H9 (cell line): ENCODE measurements at regions not wholly inside any gene's neighbourhood (a gene's known extent, or its start where the extent isn't known, plus 50 kb on each side); places are given as distances from the start of the nearest gene placed in this dataset.

Experiments
- DNase-seq: peaks from one replicate; pipeline ENCODE4 v3.0.0-alpha.2; 2017
- H2AFZ ChIP-seq: one replicate; pipeline ENCODE4 v1.6.1; 2013; ENCODE audit warnings: mild to moderate bottlenecking, low read length, control low read depth, moderate library complexity
- H2AK5ac ChIP-seq: 2 replicates; pipeline ENCODE4 v1.6.1; 2013; ENCODE audit warnings: low read length, control low read depth, mixed read lengths; ENCODE audit not compliant: insufficient read length
- H2BK120ac ChIP-seq: one replicate; pipeline ENCODE4 v1.6.1; 2013; ENCODE audit warnings: low read depth, mild to moderate bottlenecking, low read length, control low read depth, inconsistent platforms; ENCODE audit not compliant: poor library complexity, severe bottlenecking
- H2BK12ac ChIP-seq: 2 replicates; pipeline ENCODE4 v1.6.1; 2013; ENCODE audit warnings: low read length, control low read depth, mixed read lengths, low read depth; ENCODE audit not compliant: insufficient read length
- H2BK15ac ChIP-seq: 2 replicates; pipeline ENCODE4 v1.6.1; 2013; ENCODE audit warnings: low read depth, low read length, control low read depth
- H2BK20ac ChIP-seq: one replicate; pipeline ENCODE4 v1.6.1; 2013; ENCODE audit warnings: low read depth, mild to moderate bottlenecking, low read length, control low read depth, inconsistent platforms; ENCODE audit not compliant: poor library complexity, severe bottlenecking
- H2BK5ac ChIP-seq: 2 replicates; pipeline ENCODE4 v1.6.1; 2013; ENCODE audit warnings: low read length, control low read depth, mixed read lengths; ENCODE audit not compliant: insufficient read length
- H3K14ac ChIP-seq: 2 replicates; pipeline ENCODE4 v1.6.1; 2013; ENCODE audit warnings: low read length, control low read depth; ENCODE audit not compliant: insufficient read depth
- H3K18ac ChIP-seq: 2 replicates; pipeline ENCODE4 v1.6.1; 2013; ENCODE audit warnings: low read depth, mild to moderate bottlenecking, mixed read lengths, low read length, control low read depth; ENCODE audit not compliant: insufficient read length
- H3K23ac ChIP-seq: 2 replicates; pipeline ENCODE4 v1.6.1; 2013; ENCODE audit warnings: low read length, control low read depth, mixed read lengths, low read depth; ENCODE audit not compliant: insufficient read length
- H3K23me2 ChIP-seq: 2 replicates; pipeline ENCODE4 v1.6.1; 2013; ENCODE audit warnings: low read depth, mild to moderate bottlenecking, mixed read lengths, low read length, control low read depth; ENCODE audit not compliant: insufficient read length, poor library complexity, severe bottlenecking
- H3K27ac ChIP-seq: 2 replicates; pipeline ENCODE4 v1.5.1; 2013; ENCODE audit warnings: low read length, control low read depth, mixed read lengths, low read depth; ENCODE audit not compliant: insufficient read length
- H3K27me3 ChIP-seq: 2 replicates; pipeline ENCODE4 v1.6.1; 2013; ENCODE audit warnings: low read length, control low read depth, inconsistent platforms; ENCODE audit not compliant: insufficient read depth
- H3K4ac ChIP-seq: 2 replicates; pipeline ENCODE4 v1.6.1; 2013; ENCODE audit warnings: low read depth, mild to moderate bottlenecking, control low read depth, inconsistent platforms, low read length, moderate library complexity
- H3K4me1 ChIP-seq: 2 replicates; pipeline ENCODE4 v1.6.1; 2013; ENCODE audit warnings: low read length, control low read depth, inconsistent platforms; ENCODE audit not compliant: insufficient read depth
- H3K4me2 ChIP-seq: 2 replicates; pipeline ENCODE4 v1.6.1; 2013; ENCODE audit warnings: low read length, control low read depth, mixed read lengths; ENCODE audit not compliant: insufficient read length, insufficient read depth
- H3K56ac ChIP-seq: 2 replicates; pipeline ENCODE4 v1.6.1; 2013; ENCODE audit warnings: low read depth, mild to moderate bottlenecking, mixed read lengths, low read length, control low read depth; ENCODE audit not compliant: insufficient read length
- H3K79me1 ChIP-seq: 2 replicates; pipeline ENCODE4 v1.6.1; 2013; ENCODE audit warnings: low read depth, mild to moderate bottlenecking, moderate library complexity, low read length, control low read depth, inconsistent platforms; ENCODE audit not compliant: insufficient read depth, poor library complexity, severe bottlenecking
- H3K79me2 ChIP-seq: 2 replicates; pipeline ENCODE4 v1.6.1; 2013; ENCODE audit warnings: low read length, control low read depth, inconsistent platforms; ENCODE audit not compliant: insufficient read depth
- H3K9ac ChIP-seq: 2 replicates; pipeline ENCODE4 v1.6.1; 2013; ENCODE audit warnings: low read length, control low read depth, mixed read lengths; ENCODE audit not compliant: insufficient read length; ENCODE audit errors: extremely low read depth
- H3K9me3 ChIP-seq: one replicate; pipeline ENCODE4 v1.6.1; 2013; ENCODE audit warnings: low read depth, low read length, inconsistent platforms; ENCODE audit not compliant: control insufficient read depth
- H3T11ph ChIP-seq: one replicate; pipeline ENCODE4 v1.6.1; 2013; ENCODE audit warnings: mild to moderate bottlenecking, low read length, control low read depth, inconsistent platforms
- H4K20me1 ChIP-seq: one replicate; pipeline ENCODE4 v1.6.1; 2013; ENCODE audit not compliant: control insufficient read depth, insufficient read length, insufficient read depth
- H4K5ac ChIP-seq: 2 replicates; pipeline ENCODE4 v1.6.1; 2013; ENCODE audit warnings: low read depth, mild to moderate bottlenecking, mixed read lengths, low read length, control low read depth; ENCODE audit not compliant: insufficient read length
- H4K8ac ChIP-seq: replicated peaks from 2 replicates; pipeline ENCODE4 v1.6.1; 2013; ENCODE audit warnings: low read length, control low read depth, mixed read lengths, low read depth; ENCODE audit not compliant: insufficient read length
- H4K91ac ChIP-seq: 2 replicates; pipeline ENCODE4 v1.6.1; 2013; ENCODE audit warnings: low read depth, mild to moderate bottlenecking, moderate library complexity, mixed read lengths, low read length, control low read depth; ENCODE audit not compliant: insufficient read length
- H3K27ac Mint-ChIP-seq, 3 experiments: 2 replicates in 2 of 3; 3 replicates in 1 of 3; pipeline ENCODE4 v1.8.0; 2020 to 2021; ENCODE audit warnings: mixed read lengths in 3 of 3, mild to moderate bottlenecking in 1 of 3, moderate library complexity in 1 of 3
- H3K27me3 Mint-ChIP-seq: 2 replicates; pipeline ENCODE4 v1.8.0; 2021; ENCODE audit warnings: low read depth, mild to moderate bottlenecking, moderate library complexity, mixed read lengths
- H3K36me3 Mint-ChIP-seq, 3 experiments: 2 replicates in 2 of 3; 3 replicates in 1 of 3; pipeline ENCODE4 v1.8.0; 2020 to 2021; ENCODE audit warnings: low read depth in 3 of 3, mixed read lengths in 3 of 3; ENCODE audit not compliant: insufficient read depth in 1 of 3
- H3K4me1 Mint-ChIP-seq, 2 experiments: 2 replicates each; pipeline ENCODE4 v1.8.0; 2020; ENCODE audit warnings: mixed read lengths in 2 of 2
- H3K4me3 Mint-ChIP-seq, 2 experiments: 2 replicates in 1 of 2; 3 replicates in 1 of 2; pipeline ENCODE4 v1.8.0; 2020 to 2021; ENCODE audit warnings: mild to moderate bottlenecking in 2 of 2, mixed read lengths in 2 of 2, moderate library complexity in 1 of 2
- H3K9me3 Mint-ChIP-seq, 2 experiments: 2 replicates in 1 of 2; 3 replicates in 1 of 2; pipeline ENCODE4 v1.8.0; 2020; ENCODE audit warnings: mild to moderate bottlenecking in 2 of 2, mixed read lengths in 2 of 2, moderate library complexity in 1 of 2
- WGBS: extraction: QIAGEN DNeasy Blood & Tissue Kit; methylation state at CpG from one replicate; pipeline ENCODE4 v1.1.7; 2013; ENCODE audit warnings: missing lambda C conversion rate, low lambda C conversion rate, mixed read lengths; ENCODE audit not compliant: insufficient read length; ENCODE audit errors: extremely low coverage; 5-methylcytosine and 5-hydroxymethylcytosine counted together
- TF ChIP-seq, protein P1 (sequence below): fragments of 200-600 bp; sonication (generic); conservative IDR thresholded peaks from 3 replicates; pipeline ENCODE4 v1.8.0; 2021; ENCODE audit warnings: antibody characterized with exemption, mild to moderate bottlenecking

DNA sequence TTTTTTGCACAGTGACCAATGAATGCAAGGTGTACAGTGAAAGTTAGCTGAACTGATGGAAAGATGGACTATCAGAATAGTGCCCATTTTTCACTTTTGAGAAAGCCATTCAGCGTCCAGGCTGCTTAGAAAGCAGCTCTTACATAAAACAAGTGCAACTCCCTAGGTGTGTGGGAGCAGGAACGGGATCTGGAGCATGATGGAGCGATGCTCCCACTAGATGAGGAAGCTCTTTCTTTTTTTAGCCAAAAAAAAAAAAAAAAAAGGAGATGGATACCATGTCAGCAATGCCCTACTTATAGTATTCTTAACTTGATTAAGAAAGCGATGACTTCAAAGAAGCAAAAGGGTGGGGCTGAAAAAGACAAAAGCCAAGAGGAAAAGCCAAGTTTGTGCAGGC is 925.5 kb downstream of the GATA3 start:
- no peak overlapping the region for H2BK20ac ChIP-seq
- no peaks in the 10 kb centered on the region for H3K27me3 ChIP-seq
- H3K4me2 ChIP-seq = no peak overlapping the region
- no peak overlapping the region for H3K23ac ChIP-seq
- no peaks in the 10 kb centered on the region for H3K23me2 ChIP-seq
- Mint-ChIP-seq H3K27me3 (peaks cover 4% of the 10 kb centered on the region), H3K36me3 (no peaks in the 10 kb centered on the region), H3K4me3 (no peak overlapping the region), H3K4me1 (peaks cover 5 to 9% of the 10 kb centered on the region in 2 experiments), H3K27ac (no peak overlapping the region), H3K9me3 (no peaks in the 10 kb centered on the region)
- H3K18ac ChIP-seq = no peak overlapping the region
- H3T11ph ChIP-seq = no peak overlapping the region
- no peak overlapping the region for H2BK120ac ChIP-seq
- no peak overlapping the region for H3K4ac ChIP-seq
- no peak overlapping the region for H3K9ac ChIP-seq
- H3K56ac ChIP-seq = no peak overlapping the region
- H4K20me1 ChIP-seq = no peaks in the 10 kb centered on the region
- no peak overlapping the region for H3K27ac ChIP-seq
- H2AFZ ChIP-seq = no peak overlapping the region
- DNase-seq = no peak
- H3K9me3 ChIP-seq = no peaks in the 10 kb centered on the region
- H3K14ac ChIP-seq = no peak overlapping the region
- H3K4me1 ChIP-seq = no peaks in the 10 kb centered on the region; the same call in 1 of the 2 replicates
- no peak overlapping the region for H2BK12ac ChIP-seq
- H3K79me2 ChIP-seq = no peaks in the 10 kb centered on the region
- H2BK5ac ChIP-seq = no peak overlapping the region
- no peaks in the 10 kb centered on the region for H3K79me1 ChIP-seq
- no peak overlapping the region for H2BK15ac ChIP-seq
- H2AK5ac ChIP-seq = no peak overlapping the region
- TF ChIP-seq, protein P1, sequence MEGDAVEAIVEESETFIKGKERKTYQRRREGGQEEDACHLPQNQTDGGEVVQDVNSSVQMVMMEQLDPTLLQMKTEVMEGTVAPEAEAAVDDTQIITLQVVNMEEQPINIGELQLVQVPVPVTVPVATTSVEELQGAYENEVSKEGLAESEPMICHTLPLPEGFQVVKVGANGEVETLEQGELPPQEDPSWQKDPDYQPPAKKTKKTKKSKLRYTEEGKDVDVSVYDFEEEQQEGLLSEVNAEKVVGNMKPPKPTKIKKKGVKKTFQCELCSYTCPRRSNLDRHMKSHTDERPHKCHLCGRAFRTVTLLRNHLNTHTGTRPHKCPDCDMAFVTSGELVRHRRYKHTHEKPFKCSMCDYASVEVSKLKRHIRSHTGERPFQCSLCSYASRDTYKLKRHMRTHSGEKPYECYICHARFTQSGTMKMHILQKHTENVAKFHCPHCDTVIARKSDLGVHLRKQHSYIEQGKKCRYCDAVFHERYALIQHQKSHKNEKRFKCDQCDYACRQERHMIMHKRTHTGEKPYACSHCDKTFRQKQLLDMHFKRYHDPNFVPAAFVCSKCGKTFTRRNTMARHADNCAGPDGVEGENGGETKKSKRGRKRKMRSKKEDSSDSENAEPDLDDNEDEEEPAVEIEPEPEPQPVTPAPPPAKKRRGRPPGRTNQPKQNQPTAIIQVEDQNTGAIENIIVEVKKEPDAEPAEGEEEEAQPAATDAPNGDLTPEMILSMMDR = no peak
- no peak overlapping the region for H4K91ac ChIP-seq
- H4K5ac ChIP-seq = no peak overlapping the region
- WGBS = no CpG with 5 or more reads among the region's 4 CpGs
- H4K8ac ChIP-seq = no peak overlapping the region
